ENCODE measurements at regions not wholly inside any gene's neighbourhood (a gene's known extent, or its start where the extent isn't known, plus 50 kb on each side); places are given as distances from the start of the nearest gene placed in this dataset.

DNA sequence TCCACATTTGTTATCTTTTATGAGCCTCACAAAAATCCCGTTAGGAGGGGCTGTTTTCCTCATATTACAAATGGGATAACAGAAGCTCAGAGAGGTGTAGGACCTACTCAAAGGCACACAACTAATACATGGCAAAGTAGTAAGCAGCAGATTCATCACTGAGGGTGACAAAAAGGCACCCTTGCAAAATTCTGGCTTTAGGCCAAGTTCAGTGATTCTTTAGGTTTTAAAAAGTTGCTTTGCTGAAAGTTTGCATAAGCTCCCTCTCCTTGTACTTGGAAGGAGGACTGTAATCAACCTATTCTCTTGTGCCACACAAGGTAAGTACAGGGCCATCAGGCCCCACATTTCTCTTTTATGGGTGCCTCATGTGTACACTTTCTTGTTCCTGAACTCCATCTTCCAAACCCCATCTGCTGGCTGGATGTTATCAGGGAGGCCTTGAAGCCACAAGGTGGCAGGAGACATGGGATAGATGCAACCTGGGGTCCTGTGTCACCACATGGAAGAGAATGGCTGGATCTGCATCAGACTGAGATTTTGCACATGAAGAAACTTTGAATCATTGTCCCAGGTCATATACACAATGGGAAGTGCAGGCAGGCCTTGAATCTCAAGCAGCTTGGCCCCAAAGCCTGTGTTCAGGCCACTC, 311.6 kb downstream of the MSX2 start:
- no peaks in the 10 kb centered on the region for H3K27me3 ChIP-seq (ENCODE audit: control insufficient read depth, insufficient read depth, low read length)
- no peak for TF ChIP-seq CTCF (IDR thresholded peaks at IDR 0.05; ENCODE audit: insufficient read depth, low read length, severe bottlenecking)
- no peaks in the 10 kb centered on the region for H3K36me3 ChIP-seq (ENCODE audit: control insufficient read depth, insufficient read depth, low read length)
- no peak overlapping the region for H3K4me3 ChIP-seq (ENCODE audit: low read depth, low read length)
- DNase-seq (ENCODE audit: low read depth) = no peak
- FAIRE-seq = no peak

GRCh38 chr5:175034924-175035323, 310.5 kb downstream of the MSX2 start:
- DNase-seq (ENCODE audit: low read depth) = no peak
- Histone ChIP-seq H3K27me3 (ENCODE audit: control insufficient read depth, insufficient read depth, low read length) (no peaks in the 10 kb centered on the region), H3K36me3 (ENCODE audit: control insufficient read depth, insufficient read depth, low read length) (no peaks in the 10 kb centered on the region), H3K4me3 (ENCODE audit: low read depth, low read length) (no peak overlapping the region)
- TF ChIP-seq CTCF (IDR thresholded peaks at IDR 0.05; ENCODE audit: insufficient read depth, low read length, severe bottlenecking) = no peak
- no peak for FAIRE-seq

- H3K36me3 ChIP-seq (ENCODE audit: control insufficient read depth, insufficient read depth, low read length) = no peaks in the 10 kb centered on the region
- H3K4me3 ChIP-seq (ENCODE audit: low read depth, low read length) = no peak overlapping the region
- FAIRE-seq (no peak), DNase-seq (ENCODE audit: low read depth) (no peak)
- TF ChIP-seq CTCF (IDR thresholded peaks at IDR 0.05; ENCODE audit: insufficient read depth, low read length, severe bottlenecking) = no peak
- no peaks in the 10 kb centered on the region for H3K27me3 ChIP-seq (ENCODE audit: control insufficient read depth, insufficient read depth, low read length)
Observed at GRCh38 chr5:175032741-175033151, 308.4 kb downstream of the MSX2 start.

DNA sequence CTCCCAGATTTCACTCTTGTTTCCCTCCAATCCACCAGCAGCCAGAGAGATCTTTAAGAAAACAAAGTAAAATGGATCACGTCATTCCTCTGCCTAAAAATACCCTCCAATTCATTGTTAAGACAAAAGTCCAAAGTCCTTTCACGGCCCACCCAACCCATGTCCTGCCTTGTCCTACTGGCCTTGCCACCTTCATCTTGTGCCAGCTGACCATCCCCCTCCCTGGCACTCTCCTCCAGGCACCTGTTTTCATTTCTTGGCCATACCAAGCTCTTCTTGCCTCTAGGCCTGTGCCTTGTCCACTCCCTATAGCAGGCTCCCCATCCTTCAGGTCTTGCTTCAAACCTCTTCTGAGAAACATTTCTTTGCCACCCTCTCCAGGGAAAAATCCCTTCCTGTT, 307.6 kb downstream of the MSX2 start:
- Histone ChIP-seq H3K27me3 (ENCODE audit: control insufficient read depth, insufficient read depth, low read length) (no peaks in the 10 kb centered on the region), H3K4me3 (ENCODE audit: low read depth, low read length) (no peak overlapping the region), H3K36me3 (ENCODE audit: control insufficient read depth, insufficient read depth, low read length) (no peaks in the 10 kb centered on the region)
- FAIRE-seq = no peak
- TF ChIP-seq CTCF (IDR thresholded peaks at IDR 0.05; ENCODE audit: insufficient read depth, low read length, severe bottlenecking) = no peak
- no peak for DNase-seq (ENCODE audit: low read depth)

- Histone ChIP-seq H3K36me3 (ENCODE audit: control insufficient read depth, insufficient read depth, low read length) (no peaks in the 10 kb centered on the region), H3K27me3 (ENCODE audit: control insufficient read depth, insufficient read depth, low read length) (no peaks in the 10 kb centered on the region), H3K4me3 (ENCODE audit: low read depth, low read length) (no peak overlapping the region)
- TF ChIP-seq CTCF (IDR thresholded peaks at IDR 0.05; ENCODE audit: insufficient read depth, low read length, severe bottlenecking) = no peak
- FAIRE-seq (no peak), DNase-seq (ENCODE audit: low read depth) (no peak)
Observed at GRCh38 chr5:175027390-175027789, 303.0 kb downstream of the MSX2 start.

GRCh38 chr5:175025077-175025476, 300.7 kb downstream of the MSX2 start:
- no peak for TF ChIP-seq CTCF (IDR thresholded peaks at IDR 0.05; ENCODE audit: insufficient read depth, low read length, severe bottlenecking)
- H3K27me3 ChIP-seq (ENCODE audit: control insufficient read depth, insufficient read depth, low read length) = no peaks in the 10 kb centered on the region
- H3K4me3 ChIP-seq (ENCODE audit: low read depth, low read length) = no peak overlapping the region
- DNase-seq (ENCODE audit: low read depth) (no peak), FAIRE-seq (no peak)
- no peaks in the 10 kb centered on the region for H3K36me3 ChIP-seq (ENCODE audit: control insufficient read depth, insufficient read depth, low read length)
